Stomach (tissue), 4 donors: ENCODE measurements at regions not wholly inside any gene's neighbourhood (a gene's known extent, or its start where the extent isn't known, plus 50 kb on each side); places are given as distances from the start of the nearest gene placed in this dataset.
"Not testable (repeated sequence)": the region's sequence is repeated elsewhere in the genome, so short reads cannot be mapped to it uniquely, and the experiment has no call there.

Source experiments
- CTCF ChIP-seq, 7 experiments: fragments of 450-650 bp in 4 of 7; fragments of 200-600 bp in 3 of 7; sonication (generic) in 3 of 7; IDR thresholded peaks; one replicate each; pipeline ENCODE4 v1.5.1; 2016 to 2019; ENCODE audit warnings: antibody characterized with exemption in 7 of 7, control low read depth in 2 of 7, mild to moderate bottlenecking in 1 of 7
- EP300 ChIP-seq: sonication (generic); formaldehyde crosslinking; IDR thresholded peaks from one replicate; pipeline ENCODE4 v1.6.1; 2017; ENCODE audit warnings: antibody characterized with exemption
- POLR2A ChIP-seq, 4 donors: fragments of 450-650 bp; IDR thresholded peaks; one replicate each; pipeline ENCODE4 v1.6.1; 2016; ENCODE audit warnings: antibody characterized with exemption in 4 of 4, control low read depth in 2 of 4, mild to moderate bottlenecking in 1 of 4, moderate library complexity in 1 of 4

GRCh38 chr3:159681717-159682116 lies 306.9 kb upstream of the IL12A start:
- TF ChIP-seq CTCF (IDR thresholded peaks at IDR 0.05); POLR2A (IDR thresholded peaks at IDR 0.05); EP300: not testable (repeated sequence)
